Esophagus muscularis mucosa (tissue), 4 donors: ENCODE measurements at regions not wholly inside any gene's neighbourhood (a gene's known extent, or its start where the extent isn't known, plus 50 kb on each side); places are given as distances from the start of the nearest gene placed in this dataset.

Experiments used
- DNase-seq: peaks from one replicate; pipeline ENCODE4 v3.0.0-alpha.2; 2017; ENCODE audit errors: extremely low spot score
- H3K27ac ChIP-seq, 4 donors: fragments of 200-600 bp; sonication (generic); replicated peaks in 1 of 4; 1 replicate in 3 of 4; 2 replicates in 1 of 4; pipeline ENCODE4 v1.5.1; 2016 to 2019; ENCODE audit warnings: mild to moderate bottlenecking in 1 of 4
- H3K27me3 ChIP-seq, 4 donors: fragments of 200-600 bp; sonication (generic); one replicate each; pipeline versions ENCODE4 v1.5.1 to v1.6.0; 2016 to 2019
- H3K36me3 ChIP-seq, 4 donors: fragments of 200-600 bp; sonication (generic); one replicate each; pipeline ENCODE4 v1.5.1; 2016 to 2019
- H3K4me1 ChIP-seq, 4 donors: fragments of 200-600 bp; sonication (generic); one replicate each; pipeline ENCODE4 v1.5.1; 2016 to 2019
- H3K4me3 ChIP-seq, 4 donors: fragments of 200-600 bp; sonication (generic); 1 replicate in 2 of 4; 2 replicates in 2 of 4; pipeline ENCODE4 v1.5.1; 2016 to 2019; ENCODE audit warnings: mild to moderate bottlenecking in 4 of 4, moderate library complexity in 1 of 4
- H3K9me3 ChIP-seq, 4 donors: fragments of 200-600 bp; sonication (generic); 1 replicate in 3 of 4; 2 replicates in 1 of 4; pipeline ENCODE4 v1.5.1; 2016 to 2019
- CTCF ChIP-seq, 3 experiments: fragments of 200-600 bp in 2 of 3; fragments of 450-650 bp in 1 of 3; sonication (generic) in 2 of 3; IDR thresholded peaks; one replicate each; pipeline ENCODE4 v1.5.1; 2017 to 2019; ENCODE audit warnings: antibody characterized with exemption in 3 of 3, mild to moderate bottlenecking in 2 of 3, moderate library complexity in 1 of 3
- EP300 ChIP-seq: sonication (generic); formaldehyde crosslinking; IDR thresholded peaks from one replicate; pipeline ENCODE4 v1.6.1; 2017; ENCODE audit warnings: antibody characterized with exemption
- POLR2A ChIP-seq: fragments of 450-650 bp; IDR thresholded peaks from one replicate; pipeline ENCODE4 v1.6.1; 2017; ENCODE audit warnings: antibody characterized with exemption, moderate library complexity, mild to moderate bottlenecking, low read depth
- POLR2AphosphoS5 ChIP-seq, 2 donors: sonication (generic); formaldehyde crosslinking; IDR thresholded peaks; one replicate each; pipeline ENCODE4 v1.6.1; 2017; ENCODE audit warnings: antibody characterized with exemption in 2 of 2
- WGBS: methylation state at CpG from one replicate; pipeline ENCODE4 v1.1.5; 2018; 5-methylcytosine and 5-hydroxymethylcytosine counted together
- intact Hi-C: fragments of 100-400 bp; cut with DNase I; formaldehyde crosslinking; loops from one replicate; pipeline ENCODE4 v1.15.1; 2023

- Histone ChIP-seq H3K36me3 (no peaks in the 10 kb centered on the region), H3K4me1 (peaks cover 0 to 18% (median 0%) of the 10 kb centered on the region in 4 donors), H3K27me3 (no peaks in the 10 kb centered on the region), H3K4me3 (no peak overlapping the region), H3K9me3 (no peaks in the 10 kb centered on the region), H3K27ac (no peak overlapping the region)
- peak; percentile 53 for DNase-seq
- TF ChIP-seq POLR2AphosphoS5 (IDR thresholded peaks at IDR 0.05) = no peak
- no peak for TF ChIP-seq EP300
- TF ChIP-seq POLR2A = no peak
- no peak for TF ChIP-seq CTCF (IDR thresholded peaks at IDR 0.05)
- intact Hi-C loops = no loop called here
- 90% methylated on average over 4 of the region's 4 CpGs for WGBS
Observed at GRCh38 chr1:115215703-115216521, 122.1 kb downstream of the NGF start.

GRCh38 chr1:115215110-115215509, 122.9 kb downstream of the NGF start:
- Histone ChIP-seq H3K36me3 (no peaks in the 10 kb centered on the region), H3K27ac (no peak overlapping the region), H3K4me1 (peaks cover 0 to 18% (median 0%) of the 10 kb centered on the region in 4 donors), H3K9me3 (no peaks in the 10 kb centered on the region), H3K27me3 (no peaks in the 10 kb centered on the region), H3K4me3 (no peak overlapping the region)
- TF ChIP-seq EP300 = no peak
- intact Hi-C loops = no loop called here
- WGBS = 90% methylated on average over 3 of the region's 3 CpGs
- peak; percentile 75 for DNase-seq

GRCh38 chr1:115214098-115214497, 124.0 kb downstream of the NGF start:
- Histone ChIP-seq H3K4me1 (peaks cover 0 to 18% (median 0%) of the 10 kb centered on the region in 4 donors), H3K9me3 (no peaks in the 10 kb centered on the region), H3K36me3 (no peaks in the 10 kb centered on the region), H3K27me3 (no peaks in the 10 kb centered on the region), H3K4me3 (no peak overlapping the region), H3K27ac (no peak overlapping the region)
- peak; percentile 68 for DNase-seq
- 100% methylated on average over 1 of the region's 1 CpG for WGBS
- no peak for TF ChIP-seq EP300
- no peak for TF ChIP-seq POLR2AphosphoS5 (IDR thresholded peaks at IDR 0.05)
- TF ChIP-seq CTCF (IDR thresholded peaks at IDR 0.05) = no peak
- TF ChIP-seq POLR2A = no peak
- intact Hi-C loops = no loop called here

GRCh38 chr1:115213130-115213529, 123.8 kb upstream of the TSPAN2 start:
- 84% methylated on average over 3 of the region's 3 CpGs for WGBS
- Histone ChIP-seq H3K4me3 (no peak overlapping the region), H3K36me3 (no peaks in the 10 kb centered on the region), H3K9me3 (no peaks in the 10 kb centered on the region), H3K27ac (no peak overlapping the region), H3K4me1 (peaks cover 0 to 18% (median 0%) of the 10 kb centered on the region in 4 donors), H3K27me3 (no peaks in the 10 kb centered on the region)
- intact Hi-C loops = no loop called here
- no peak for DNase-seq
- no peak for TF ChIP-seq POLR2AphosphoS5 (IDR thresholded peaks at IDR 0.05)
- no peak for TF ChIP-seq POLR2A

GRCh38 chr1:115211071-115211745, 121.9 kb upstream of the TSPAN2 start:
- intact Hi-C loops = no loop called here
- DNase-seq = peak; percentile 60
- H3K27ac ChIP-seq = no peak overlapping the region
- H3K9me3 ChIP-seq = no peaks in the 10 kb centered on the region
- no peak for TF ChIP-seq POLR2A
- no peak for TF ChIP-seq EP300
- TF ChIP-seq CTCF (IDR thresholded peaks at IDR 0.05) = no peak
- no peak for TF ChIP-seq POLR2AphosphoS5 (IDR thresholded peaks at IDR 0.05)
- no peaks in the 10 kb centered on the region for H3K27me3 ChIP-seq
- 80% methylated on average over 3 of the region's 3 CpGs for WGBS
- H3K4me1 ChIP-seq = peaks cover 0 to 4% (median 0%) of the 10 kb centered on the region in 4 donors
- no peaks in the 10 kb centered on the region for H3K36me3 ChIP-seq
- no peak overlapping the region for H3K4me3 ChIP-seq
